ENCODE measurements at regions not wholly inside any gene's neighbourhood (a gene's known extent, or its start where the extent isn't known, plus 50 kb on each side); places are given as distances from the start of the nearest gene placed in this dataset.
"Not testable (repeated sequence)": the region's sequence is repeated elsewhere in the genome, so short reads cannot be mapped to it uniquely, and the experiment has no call there.

- no peak for DNase-seq
- no peaks in the 10 kb centered on the region for H3K4me1 Mint-ChIP-seq
- ATAC-seq: no peak
- no peaks in the 10 kb centered on the region for H3K9me3 Mint-ChIP-seq
- H3K27ac Mint-ChIP-seq: no peak overlapping the region
- H3K27me3 Mint-ChIP-seq: no peaks in the 10 kb centered on the region
- no peak overlapping the region for H3K4me3 Mint-ChIP-seq
Measured at GRCh38 chr15:100728371-100729201, 126.2 kb downstream of the ASB7 start.

- Mint-ChIP-seq H3K4me3 (no peak overlapping the region), H3K27ac (no peak overlapping the region), H3K27me3 (no peaks in the 10 kb centered on the region), H3K9me3 (peaks cover 5 to 8% of the 10 kb centered on the region in 2 donors), H3K4me1 (no peaks in the 10 kb centered on the region)
- DNase-seq: no peak
- no peak for ATAC-seq
Measured at GRCh38 chr15:100729461-100729860, 127.1 kb downstream of the ASB7 start.

GRCh38 chr15:100730129-100730528 lies 127.7 kb downstream of the ASB7 start:
- H3K27ac Mint-ChIP-seq: no peak overlapping the region
- peaks cover 5 to 14% of the 10 kb centered on the region in 2 donors for H3K9me3 Mint-ChIP-seq
- H3K4me1 Mint-ChIP-seq: no peaks in the 10 kb centered on the region
- ATAC-seq: no peak
- no peak for DNase-seq
- no peaks in the 10 kb centered on the region for H3K27me3 Mint-ChIP-seq
- no peak overlapping the region for H3K4me3 Mint-ChIP-seq

- no peak overlapping the region for H3K27ac Mint-ChIP-seq
- no peak overlapping the region for H3K4me3 Mint-ChIP-seq
- H3K27me3 Mint-ChIP-seq: no peaks in the 10 kb centered on the region
- DNase-seq: no peak
- H3K9me3 Mint-ChIP-seq: peaks cover 5 to 14% of the 10 kb centered on the region in 2 donors
- H3K4me1 Mint-ChIP-seq: no peaks in the 10 kb centered on the region
- no peak for ATAC-seq
Measured at GRCh38 chr15:100730655-100731266, 128.4 kb downstream of the ASB7 start.

GRCh38 chr15:100731267-100732152 lies 129.1 kb downstream of the ASB7 start:
- H3K4me3 Mint-ChIP-seq: no peak overlapping the region
- no peak overlapping the region for H3K27ac Mint-ChIP-seq
- ATAC-seq (no peak), DNase-seq (no peak)
- H3K9me3 Mint-ChIP-seq: peaks cover 5 to 14% of the 10 kb centered on the region in 2 donors
- H3K4me1 Mint-ChIP-seq: no peaks in the 10 kb centered on the region
- no peaks in the 10 kb centered on the region for H3K27me3 Mint-ChIP-seq

- no peak overlapping the region for H3K4me3 Mint-ChIP-seq
- H3K9me3 Mint-ChIP-seq: peaks cover 5 to 14% of the 10 kb centered on the region in 2 donors
- ATAC-seq (no peak), DNase-seq (no peak)
- no peaks in the 10 kb centered on the region for H3K27me3 Mint-ChIP-seq
- H3K27ac Mint-ChIP-seq: no peak overlapping the region
- H3K4me1 Mint-ChIP-seq: no peaks in the 10 kb centered on the region
Measured at GRCh38 chr15:100732211-100733055, 130.0 kb downstream of the ASB7 start.

- peaks cover 5 to 14% of the 10 kb centered on the region in 2 donors for H3K9me3 Mint-ChIP-seq
- H3K27ac Mint-ChIP-seq: no peak overlapping the region
- DNase-seq (no peak), ATAC-seq (no peak)
- H3K4me1 Mint-ChIP-seq: no peaks in the 10 kb centered on the region
- no peak overlapping the region for H3K4me3 Mint-ChIP-seq
- peaks cover 5% of the 10 kb centered on the region for H3K27me3 Mint-ChIP-seq
Measured at GRCh38 chr15:100733101-100733842, 130.9 kb downstream of the ASB7 start.

GRCh38 chr15:100733843-100734185 lies 131.4 kb downstream of the ASB7 start:
- not testable (repeated sequence) for H3K4me3 Mint-ChIP-seq, DNase-seq, H3K27ac Mint-ChIP-seq, ATAC-seq, H3K4me1 Mint-ChIP-seq
- Mint-ChIP-seq H3K9me3 (peaks cover 5 to 14% of the 10 kb centered on the region in 2 donors), H3K27me3 (peaks cover 10% of the 10 kb centered on the region)

- no peak for ATAC-seq
Measured at GRCh38 chr15:100734586-100734985, 132.2 kb downstream of the ASB7 start.

GRCh38 chr15:100735129-100736053 lies 133.0 kb downstream of the ASB7 start:
- H3K9me3 Mint-ChIP-seq: peaks cover 5 to 14% of the 10 kb centered on the region in 2 donors
- ATAC-seq: no peak
- H3K4me3 Mint-ChIP-seq: no peak overlapping the region
- H3K27ac Mint-ChIP-seq: no peak overlapping the region
- peaks cover 12% of the 10 kb centered on the region for H3K27me3 Mint-ChIP-seq
- no peaks in the 10 kb centered on the region for H3K4me1 Mint-ChIP-seq
- no peak for DNase-seq

More at GRCh38 chr15:100734586-100734985, 132.2 kb downstream of the ASB7 start:
- Mint-ChIP-seq H3K4me1 (no peaks in the 10 kb centered on the region), H3K27me3 (peaks cover 12% of the 10 kb centered on the region), H3K9me3 (peaks cover 5 to 14% of the 10 kb centered on the region in 2 donors), H3K27ac (no peak overlapping the region), H3K4me3 (no peak overlapping the region)
- no peak for DNase-seq

GRCh38 chr15:100737214-100737613 lies 134.8 kb downstream of the ASB7 start:
- Mint-ChIP-seq H3K27ac (no peak overlapping the region), H3K4me3 (no peak overlapping the region), H3K27me3 (peaks cover 12% of the 10 kb centered on the region), H3K4me1 (no peaks in the 10 kb centered on the region), H3K9me3 (peaks cover 5 to 14% of the 10 kb centered on the region in 2 donors)
- no peak for ATAC-seq
- DNase-seq: no peak

- Mint-ChIP-seq H3K27me3 (peaks cover 21% of the 10 kb centered on the region), H3K4me1 (no peaks in the 10 kb centered on the region), H3K9me3 (peaks cover 5 to 14% of the 10 kb centered on the region in 2 donors), H3K4me3 (no peak overlapping the region), H3K27ac (no peak overlapping the region)
- no peak for ATAC-seq
- no peak for DNase-seq
Measured at GRCh38 chr15:100738614-100739013, 136.2 kb downstream of the ASB7 start.

GRCh38 chr15:100740138-100740537 lies 137.7 kb downstream of the ASB7 start:
- H3K27me3 Mint-ChIP-seq: peaks cover 21% of the 10 kb centered on the region
- no peaks in the 10 kb centered on the region for H3K4me1 Mint-ChIP-seq
- no peaks in the 10 kb centered on the region for H3K9me3 Mint-ChIP-seq
- H3K4me3 Mint-ChIP-seq: no peak overlapping the region
- H3K27ac Mint-ChIP-seq: no peak overlapping the region
- no peak for DNase-seq
- no peak for ATAC-seq
